Naive thymus-derived CD4-positive, alpha-beta T cell (primary cell): ENCODE measurements at regions not wholly inside any gene's neighbourhood (a gene's known extent, or its start where the extent isn't known, plus 50 kb on each side); places are given as distances from the start of the nearest gene placed in this dataset.

Experiments
- ATAC-seq: fragments of 150-1000 bp; cut with Tn5 transposase; 2 replicates; pipeline ENCODE4 v1.10.0; 2021; ENCODE audit warnings: mild to moderate bottlenecking, moderate library complexity
- CTCF ChIA-PET: fragments of 350-600 bp; sonication (Branson Sonifier 250); formaldehyde crosslinking; loops from one replicate; lab custom pipeline; 2021; ENCODE audit warnings: antibody characterized with exemption; lab: Charles Lee
- POLR2A ChIA-PET: fragments of 350-600 bp; sonication (Branson Sonifier 250); formaldehyde crosslinking; loops from one replicate; lab custom pipeline; 2021; ENCODE audit warnings: antibody characterized with exemption, inconsistent platforms; lab: Charles Lee
- DNase-seq, 9 donors: peaks; one replicate each; pipeline versions ENCODE4 v3.0.0 to v3.0.0-alpha.2; 2020 to 2022; ENCODE audit warnings: mixed read lengths in 1 of 9
- H3K27ac ChIP-seq: one replicate; pipeline ENCODE4 v1.7.0; 2013; ENCODE audit warnings: mild to moderate bottlenecking, low read depth, low read length, moderate library complexity
- H3K27me3 ChIP-seq, 2 donors: one replicate each; pipeline ENCODE4 v1.7.0; 2013; ENCODE audit warnings: low read length in 2 of 2, mild to moderate bottlenecking in 2 of 2, moderate library complexity in 2 of 2; ENCODE audit not compliant: control insufficient read depth in 2 of 2, insufficient read depth in 2 of 2
- H3K36me3 ChIP-seq, 3 experiments: 1 replicate in 2 of 3; 2 replicates in 1 of 3; pipeline ENCODE4 v1.7.0; 2013; ENCODE audit warnings: low read length in 3 of 3, mild to moderate bottlenecking in 3 of 3, moderate library complexity in 1 of 3; ENCODE audit not compliant: insufficient read depth in 3 of 3, control insufficient read depth in 2 of 3
- H3K4me1 ChIP-seq, 2 donors: one replicate each; pipeline ENCODE4 v1.7.0; 2013; ENCODE audit warnings: low read length in 2 of 2, mild to moderate bottlenecking in 2 of 2, moderate library complexity in 1 of 2; ENCODE audit not compliant: control insufficient read depth in 2 of 2, insufficient read depth in 2 of 2
- H3K4me3 ChIP-seq: 2 replicates; pipeline ENCODE4 v1.7.0; 2013; ENCODE audit warnings: mild to moderate bottlenecking, low read length
- H3K9me3 ChIP-seq, 3 experiments: 1 replicate in 2 of 3; 2 replicates in 1 of 3; pipeline ENCODE4 v1.7.0; 2013; ENCODE audit warnings: low read length in 3 of 3; ENCODE audit not compliant: control insufficient read depth in 2 of 3
- H3K27ac Mint-ChIP-seq, 9 donors: one replicate each; pipeline ENCODE4 v1.8.0; 2020 to 2022; ENCODE audit warnings: mixed read lengths in 9 of 9, mild to moderate bottlenecking in 8 of 9, moderate library complexity in 5 of 9, inconsistent platforms in 2 of 9
- H3K27me3 Mint-ChIP-seq, 5 donors: one replicate each; pipeline ENCODE4 v1.8.0; 2021 to 2022; ENCODE audit warnings: mixed read lengths in 5 of 5, mild to moderate bottlenecking in 1 of 5
- H3K36me3 Mint-ChIP-seq, 5 donors: one replicate each; pipeline ENCODE4 v1.8.0; 2020 to 2022; ENCODE audit warnings: mixed read lengths in 5 of 5, mild to moderate bottlenecking in 3 of 5, inconsistent platforms in 1 of 5
- H3K4me1 Mint-ChIP-seq, 7 donors: one replicate each; pipeline ENCODE4 v1.8.0; 2020 to 2022; ENCODE audit warnings: mixed read lengths in 7 of 7, mild to moderate bottlenecking in 3 of 7, inconsistent platforms in 1 of 7
- H3K4me3 Mint-ChIP-seq, 10 donors: one replicate each; pipeline ENCODE4 v1.8.0; 2020 to 2022; ENCODE audit warnings: mild to moderate bottlenecking in 10 of 10, mixed read lengths in 10 of 10, moderate library complexity in 6 of 10, inconsistent platforms in 2 of 10
- H3K9me3 Mint-ChIP-seq, 11 donors: one replicate each; pipeline ENCODE4 v1.8.0; 2020 to 2022; ENCODE audit warnings: mixed read lengths in 11 of 11, mild to moderate bottlenecking in 4 of 11, inconsistent platforms in 1 of 11, moderate library complexity in 1 of 11
- intact Hi-C, 2 donors: fragments of 100-400 bp; cut with micrococcal nuclease; formaldehyde crosslinking; loops; one replicate each; pipeline ENCODE4 v1.15.1; 2023

GRCh38 chr22:47384977-47385376 lies 622.5 kb downstream of the TBC1D22A start:
- Mint-ChIP-seq H3K36me3 (no peaks in the 10 kb centered on the region), H3K27me3 (peaks cover 0 to 16% (median 4%) of the 10 kb centered on the region in 5 donors), H3K27ac (no peak overlapping the region), H3K4me3 (no peak overlapping the region), H3K9me3 (no peaks in the 10 kb centered on the region), H3K4me1 (no peaks in the 10 kb centered on the region)
- Histone ChIP-seq H3K4me1 (no peaks in the 10 kb centered on the region), H3K27ac (no peak overlapping the region), H3K4me3 (no peak overlapping the region), H3K36me3 (no peaks in the 10 kb centered on the region), H3K27me3 (no peaks in the 10 kb centered on the region), H3K9me3 (no peaks in the 10 kb centered on the region)
- ATAC-seq (no peak), DNase-seq (no peak)
- intact Hi-C loops, result no loop called here
- ChIA-PET POLR2A (no interaction called here), CTCF (no interaction called here)

- ChIA-PET POLR2A (no interaction called here), CTCF (no interaction called here)
- H3K9me3 Mint-ChIP-seq, result peaks cover 0 to 10% (median 5%) of the 10 kb centered on the region in 11 donors
- Histone ChIP-seq H3K27ac (no peak overlapping the region), H3K4me1 (no peaks in the 10 kb centered on the region), H3K27me3 (no peaks in the 10 kb centered on the region), H3K36me3 (no peaks in the 10 kb centered on the region), H3K9me3 (no peaks in the 10 kb centered on the region), H3K4me3 (no peak overlapping the region)
- H3K4me3 Mint-ChIP-seq, result no peak overlapping the region
- H3K36me3 Mint-ChIP-seq, result peaks cover 0 to 5% (median 0%) of the 10 kb centered on the region in 5 donors
- no peak overlapping the region for H3K27ac Mint-ChIP-seq
- DNase-seq (no peak), ATAC-seq (no peak)
- H3K4me1 Mint-ChIP-seq, result no peaks in the 10 kb centered on the region
- intact Hi-C loops, result no loop called here
- H3K27me3 Mint-ChIP-seq, result peaks cover 0 to 16% (median 4%) of the 10 kb centered on the region in 5 donors
Observed at GRCh38 chr22:47382164-47382890, 619.9 kb downstream of the TBC1D22A start.

- Histone ChIP-seq H3K27ac (no peak overlapping the region), H3K27me3 (no peaks in the 10 kb centered on the region), H3K36me3 (no peaks in the 10 kb centered on the region), H3K4me1 (no peaks in the 10 kb centered on the region), H3K9me3 (no peaks in the 10 kb centered on the region), H3K4me3 (no peak overlapping the region)
- ChIA-PET POLR2A (no interaction called here), CTCF (no interaction called here)
- no peak for ATAC-seq
- H3K4me1 Mint-ChIP-seq, result no peaks in the 10 kb centered on the region
- no peak overlapping the region for H3K4me3 Mint-ChIP-seq
- peaks cover 0 to 5% (median 0%) of the 10 kb centered on the region in 5 donors for H3K36me3 Mint-ChIP-seq
- intact Hi-C loops, result no loop called here
- H3K9me3 Mint-ChIP-seq, result peaks cover 0 to 10% (median 5%) of the 10 kb centered on the region in 11 donors
- no peak overlapping the region for H3K27ac Mint-ChIP-seq
- H3K27me3 Mint-ChIP-seq, result peaks cover 0 to 15% (median 4%) of the 10 kb centered on the region in 5 donors
- DNase-seq, result no peak
Observed at GRCh38 chr22:47381240-47381639, 618.8 kb downstream of the TBC1D22A start.

GRCh38 chr22:47380692-47381091 lies 618.2 kb downstream of the TBC1D22A start:
- Histone ChIP-seq H3K4me3 (no peak overlapping the region), H3K4me1 (no peaks in the 10 kb centered on the region), H3K27me3 (no peaks in the 10 kb centered on the region), H3K9me3 (no peaks in the 10 kb centered on the region), H3K36me3 (no peaks in the 10 kb centered on the region), H3K27ac (no peak overlapping the region)
- CTCF ChIA-PET, result no interaction called here
- Mint-ChIP-seq H3K36me3 (peaks cover 0 to 5% (median 0%) of the 10 kb centered on the region in 5 donors), H3K27ac (no peak overlapping the region), H3K9me3 (peaks cover 0 to 10% (median 5%) of the 10 kb centered on the region in 11 donors), H3K27me3 (peaks cover 0 to 11% (median under 1%) of the 10 kb centered on the region in 5 donors), H3K4me3 (no peak overlapping the region), H3K4me1 (no peaks in the 10 kb centered on the region)
- intact Hi-C loops, result no loop called here
- DNase-seq, result no peak
- POLR2A ChIA-PET, result no interaction called here
- ATAC-seq, result no peak

GRCh38 chr22:47379037-47379436 lies 616.6 kb downstream of the TBC1D22A start:
- DNase-seq (no peak), ATAC-seq (no peak)
- no peaks in the 10 kb centered on the region for H3K9me3 ChIP-seq
- H3K27me3 ChIP-seq, result no peaks in the 10 kb centered on the region
- Mint-ChIP-seq H3K27me3 (peaks cover 0 to 18% (median 0%) of the 10 kb centered on the region in 5 donors), H3K9me3 (peaks cover 0 to 10% (median 5%) of the 10 kb centered on the region in 11 donors), H3K27ac (no peak overlapping the region), H3K4me1 (no peaks in the 10 kb centered on the region), H3K36me3 (peaks cover 0 to 5% (median 0%) of the 10 kb centered on the region in 5 donors), H3K4me3 (no peak overlapping the region)
- POLR2A ChIA-PET, result no interaction called here
- H3K4me3 ChIP-seq, result no peak overlapping the region
- intact Hi-C loops, result no loop called here
- CTCF ChIA-PET, result no interaction called here
- H3K4me1 ChIP-seq, result no peaks in the 10 kb centered on the region
- no peaks in the 10 kb centered on the region for H3K36me3 ChIP-seq
- no peak overlapping the region for H3K27ac ChIP-seq

- no peaks in the 10 kb centered on the region for H3K4me1 ChIP-seq
- ChIA-PET POLR2A (no interaction called here), CTCF (no interaction called here)
- intact Hi-C loops, result no loop called here
- H3K9me3 ChIP-seq, result no peaks in the 10 kb centered on the region
- H3K27ac ChIP-seq, result no peak overlapping the region
- H3K27ac Mint-ChIP-seq, result no peak overlapping the region
- no peaks in the 10 kb centered on the region for H3K4me1 Mint-ChIP-seq
- ATAC-seq (no peak), DNase-seq (no peak)
- peaks cover 0 to 5% (median 0%) of the 10 kb centered on the region in 5 donors for H3K36me3 Mint-ChIP-seq
- no peak overlapping the region for H3K4me3 ChIP-seq
- H3K27me3 Mint-ChIP-seq, result peaks cover 0 to 23% (median 0%) of the 10 kb centered on the region in 5 donors
- H3K36me3 ChIP-seq, result no peaks in the 10 kb centered on the region
- no peaks in the 10 kb centered on the region for H3K27me3 ChIP-seq
- H3K9me3 Mint-ChIP-seq, result peaks cover 0 to 10% (median 5%) of the 10 kb centered on the region in 11 donors
- H3K4me3 Mint-ChIP-seq, result no peak overlapping the region
Observed at GRCh38 chr22:47377926-47378560, 615.6 kb downstream of the TBC1D22A start.
